GM12875 (cell line): ENCODE measurements at regions not wholly inside any gene's neighbourhood (a gene's known extent, or its start where the extent isn't known, plus 50 kb on each side); places are given as distances from the start of the nearest gene placed in this dataset.

Experiments used
- H3K4me3 ChIP-seq: one replicate; pipeline ENCODE4 v1.5.1; 2011; ENCODE audit warnings: low read depth, low read length, control low read depth
- CTCF ChIP-seq: IDR thresholded peaks from 2 replicates; pipeline ENCODE4 v1.5.1; 2011; ENCODE audit warnings: low read depth, mild to moderate bottlenecking, control low read depth, inconsistent platforms, low read length, moderate library complexity, borderline replicate concordance; ENCODE audit not compliant: insufficient read depth

DNA sequence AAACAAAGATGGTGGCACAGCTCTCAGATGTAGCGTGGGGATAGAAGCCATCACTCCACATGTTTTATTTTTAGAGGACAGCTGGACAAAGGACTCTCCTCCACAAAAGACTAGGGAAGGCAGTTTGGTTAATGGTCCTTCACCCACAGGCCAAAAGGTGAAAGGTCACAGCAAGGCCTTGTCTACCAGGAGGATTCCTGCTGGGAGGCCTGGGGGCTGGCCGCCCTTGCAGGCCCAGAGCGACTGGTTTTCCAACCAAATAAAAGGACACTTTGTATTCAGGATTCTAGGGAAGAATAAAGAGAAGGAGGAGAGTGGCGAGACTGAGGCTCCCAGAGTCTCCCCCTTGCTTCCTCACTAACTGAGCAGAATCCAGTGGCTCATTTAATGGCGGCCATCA, 94.3 kb downstream of the AXIN2 start:
- no peak for TF ChIP-seq CTCF

DNA sequence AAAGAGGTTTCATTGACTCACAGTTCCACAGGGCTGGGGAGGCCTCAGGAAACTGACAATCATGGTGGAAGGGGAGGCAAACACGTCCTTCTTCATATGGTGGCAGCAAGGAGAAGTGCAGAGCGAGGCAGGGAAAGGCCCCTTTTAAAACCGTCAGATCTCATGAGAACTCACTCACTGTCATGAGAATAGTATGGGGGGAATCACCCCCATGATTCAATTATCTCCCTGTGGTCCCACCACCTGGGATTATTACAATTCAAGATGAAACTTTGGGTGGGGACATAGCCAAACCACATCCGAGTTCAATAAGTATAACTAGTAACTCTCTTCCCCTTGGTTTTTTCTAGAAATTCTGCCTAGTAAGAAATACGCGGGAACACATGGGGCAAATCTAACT, 94.9 kb downstream of the AXIN2 start:
- no peak for TF ChIP-seq CTCF

More for the DNA sequence above, 94.3 kb downstream of the AXIN2 start:
- H3K4me3 ChIP-seq = no peak overlapping the region

DNA sequence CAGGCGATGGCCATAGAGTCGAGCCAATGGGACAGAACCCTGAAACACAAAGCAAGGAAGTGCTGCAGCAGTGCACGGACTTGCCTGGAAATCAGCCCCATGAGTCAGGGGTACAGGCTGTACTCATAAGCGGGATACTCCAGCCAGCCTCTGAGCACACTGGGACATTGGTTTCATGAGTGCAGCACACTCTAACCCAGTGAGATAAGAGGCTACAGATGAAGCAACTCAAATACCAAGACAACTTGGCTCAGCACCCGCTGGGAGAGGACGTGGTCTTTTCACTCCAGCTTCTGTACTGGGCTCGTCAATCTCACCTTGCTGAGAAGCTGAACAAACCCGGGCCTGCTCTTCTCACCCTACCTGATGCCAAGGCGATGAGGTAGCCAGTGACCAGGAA, 98.2 kb downstream of the AXIN2 start:
- no peak overlapping the region for H3K4me3 ChIP-seq
- TF ChIP-seq CTCF = no peak

More for the DNA sequence above, 94.9 kb downstream of the AXIN2 start:
- no peak overlapping the region for H3K4me3 ChIP-seq

GRCh38 chr17:65459677-65460347, 101.6 kb downstream of the AXIN2 start:
- TF ChIP-seq CTCF = no peak
- H3K4me3 ChIP-seq = no peak overlapping the region

DNA sequence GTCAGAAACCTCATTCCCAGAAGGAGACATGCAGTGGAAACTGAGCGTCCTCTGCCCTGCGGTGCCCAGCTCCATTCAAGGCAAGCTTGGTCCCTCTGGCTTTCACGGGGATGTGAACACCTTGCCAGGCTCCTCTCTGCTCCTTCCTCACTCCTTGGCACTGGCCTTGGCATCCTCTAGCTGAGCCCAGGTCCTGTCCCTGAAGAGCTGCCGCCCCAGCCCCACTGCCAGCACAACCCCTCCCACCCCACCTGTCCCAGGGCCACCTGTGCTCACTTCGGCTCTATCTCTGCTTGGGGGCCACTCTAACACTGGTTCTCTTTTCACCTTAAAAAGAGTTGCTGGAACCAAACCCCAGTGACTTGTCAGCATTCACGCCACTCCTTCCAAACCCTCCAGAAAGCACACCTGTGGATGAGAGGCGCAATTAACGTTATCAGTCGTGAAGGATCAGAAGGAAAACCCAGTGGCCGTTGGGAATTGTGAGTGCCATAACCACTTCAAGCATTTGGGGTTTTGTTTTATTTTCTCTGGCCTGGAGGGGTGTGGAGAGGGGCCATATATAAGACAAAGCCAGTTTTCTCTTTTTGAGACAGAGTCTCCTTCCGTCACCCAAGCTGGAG, 103.7 kb downstream of the AXIN2 start:
- H3K4me3 ChIP-seq = no peak overlapping the region
- TF ChIP-seq CTCF = no peak

GRCh38 chr17:65457183-65457582, 104.3 kb downstream of the AXIN2 start:
- no peak overlapping the region for H3K4me3 ChIP-seq
- TF ChIP-seq CTCF = no peak
